Fibroblast of skin of left biceps (primary cell): ENCODE measurements at regions not wholly inside any gene's neighbourhood (a gene's known extent, or its start where the extent isn't known, plus 50 kb on each side); places are given as distances from the start of the nearest gene placed in this dataset.
"Not testable (repeated sequence)": the region's sequence is repeated elsewhere in the genome, so short reads cannot be mapped to it uniquely, and the experiment has no call there.

Source experiments
- DNase-seq, 2 experiments: peaks; one replicate each; pipeline ENCODE4 v3.0.0-alpha.2; 2013; ENCODE audit warnings: low read depth in 2 of 2

- no peak for DNase-seq
Observed at GRCh38 chr3:150357923-150358607, 50.0 kb upstream of the TSC22D2 start.

- no peak for DNase-seq
Observed at GRCh38 chr3:150357140-150357539, 51.0 kb upstream of the TSC22D2 start.

- DNase-seq: no peak
Observed at GRCh38 chr3:150355574-150355973, 52.5 kb upstream of the TSC22D2 start.

GRCh38 chr3:150352931-150353330 is 55.2 kb upstream of the TSC22D2 start:
- no peak for DNase-seq

- DNase-seq: no peak
Observed at GRCh38 chr3:150351398-150351797, 56.7 kb upstream of the TSC22D2 start.

GRCh38 chr3:150349314-150350097 is 58.6 kb upstream of the TSC22D2 start:
- DNase-seq: no peak

- DNase-seq: peak; percentile 76 to 79
Observed at GRCh38 chr3:150348500-150348899, 59.6 kb upstream of the TSC22D2 start.

- DNase-seq: peak in 1 of 2 experiments; percentile 44
Observed at GRCh38 chr3:150346981-150347863, 60.9 kb upstream of the TSC22D2 start.

- no peak for DNase-seq
Observed at GRCh38 chr3:150346266-150346665, 61.8 kb upstream of the TSC22D2 start.

- DNase-seq: peak in 1 of 2 experiments; percentile 33
Observed at GRCh38 chr3:150345021-150345538, 63.0 kb upstream of the TSC22D2 start.

GRCh38 chr3:150344079-150344759 is 63.9 kb upstream of the TSC22D2 start:
- no peak for DNase-seq

- DNase-seq: no peak
Observed at GRCh38 chr3:150342896-150343467, 65.1 kb upstream of the TSC22D2 start.

GRCh38 chr3:150341891-150342290 is 66.2 kb upstream of the TSC22D2 start:
- no peak for DNase-seq

GRCh38 chr3:150336363-150336762 is 71.7 kb upstream of the TSC22D2 start:
- not testable (repeated sequence) for DNase-seq

- DNase-seq: no peak
Observed at GRCh38 chr3:150335631-150336030, 72.5 kb upstream of the TSC22D2 start.

GRCh38 chr3:150334974-150335373 is 73.1 kb upstream of the TSC22D2 start:
- DNase-seq: no peak

- DNase-seq: no peak
Observed at GRCh38 chr3:150333477-150333876, 74.6 kb upstream of the TSC22D2 start.

GRCh38 chr3:150331978-150332568 is 76.0 kb upstream of the TSC22D2 start:
- DNase-seq: no peak

- no peak for DNase-seq
Observed at GRCh38 chr3:150330872-150331271, 77.2 kb upstream of the TSC22D2 start.

GRCh38 chr3:150330174-150330573 is 77.9 kb upstream of the TSC22D2 start:
- DNase-seq: no peak

GRCh38 chr3:150329408-150329807 is 78.7 kb upstream of the TSC22D2 start:
- DNase-seq: no peak
